GM12878 (cell line): ENCODE measurements at regions not wholly inside any gene's neighbourhood (a gene's known extent, or its start where the extent isn't known, plus 50 kb on each side); places are given as distances from the start of the nearest gene placed in this dataset.

ENCODE experiments used
- ATAC-seq: fragments of 200-7000 bp; cut with Tn5 transposase; 3 replicates; pipeline ENCODE4 v1.9.1; 2020; ENCODE audit warnings: mild to moderate bottlenecking, moderate library complexity
- BruUV-seq: library from RNA; stranded (reverse); fragments of 400-500 nt; replicated peaks from 2 replicates; lab custom pipeline; 2021; lab: Mats Ljungman, UMichigan
- CTCF ChIA-PET: fragments of 300-600 bp; sonication (Branson Sonifier 250); formaldehyde crosslinking; extraction: SDS; loops from one replicate; lab custom pipeline; 2021; ENCODE audit warnings: inconsistent platforms; lab: Yijun Ruan, JAX
- POLR2A ChIA-PET: fragments of 350-600 bp; formaldehyde crosslinking; extraction: SDS; loops from one replicate; lab custom pipeline; 2021; ENCODE audit warnings: inconsistent platforms; lab: Charles Lee
- RAD21 ChIA-PET: fragments of 300-600 bp; sonication (Branson Sonifier 250); formaldehyde crosslinking; loops from one replicate; lab custom pipeline; 2023; ENCODE audit warnings: antibody characterized with exemption; ENCODE audit not compliant: unreplicated experiment; lab: Charles Lee
- SMC1A ChIA-PET: fragments of 300-600 bp; sonication (Branson Sonifier 250); formaldehyde crosslinking; loops from one replicate; lab custom pipeline; 2023; ENCODE audit not compliant: unreplicated experiment, uncharacterized antibody; lab: Charles Lee
- DNase-seq: peaks from one replicate; pipeline ENCODE4 v3.0.0-alpha.2; 2011; ENCODE audit warnings: low read depth, low spot score
- FAIRE-seq: peaks from 3 replicates; lab custom pipeline; 2011; peaks lifted over from hg19 to GRCh38; lab: Jason Lieb, UNC
- H2AFZ ChIP-seq: 2 replicates; pipeline ENCODE4 v1.6.0; 2011; ENCODE audit warnings: low read depth, low read length, control low read depth; ENCODE audit not compliant: control insufficient read depth
- H3K27ac ChIP-seq: 2 replicates; pipeline ENCODE4 v1.5.1; 2011; ENCODE audit warnings: control low read depth; ENCODE audit not compliant: control insufficient read depth, insufficient read depth
- H3K27me3 ChIP-seq, 2 experiments: replicated peaks in 1 of 2; 2 replicates each; pipeline versions ENCODE4 v1.6.0 to v1.6.1; 2011; ENCODE audit warnings: low read length in 1 of 2; ENCODE audit not compliant: control insufficient read depth in 2 of 2, insufficient read depth in 2 of 2
- H3K36me3 ChIP-seq, 2 experiments: 2 replicates each; pipeline ENCODE4 v1.5.1; 2011; ENCODE audit warnings: low read length in 1 of 2; ENCODE audit not compliant: control insufficient read depth in 2 of 2, insufficient read depth in 2 of 2
- H3K4me1 ChIP-seq: 2 replicates; pipeline ENCODE4 v1.6.1; 2011; ENCODE audit warnings: mild to moderate bottlenecking, low read length, moderate library complexity, mixed read lengths; ENCODE audit not compliant: control insufficient read depth, insufficient read depth
- H3K4me2 ChIP-seq: 2 replicates; pipeline ENCODE4 v1.6.0; 2011; ENCODE audit warnings: control low read depth; ENCODE audit not compliant: control insufficient read depth, insufficient read depth
- H3K4me3 ChIP-seq: fragments of 200-600 bp; sonication (generic); 2 replicates; pipeline ENCODE4 v1.5.1; 2016
- H3K79me2 ChIP-seq: 2 replicates; pipeline ENCODE4 v1.6.0; 2011; ENCODE audit warnings: low read length; ENCODE audit not compliant: control insufficient read depth, insufficient read depth
- H3K9ac ChIP-seq: 2 replicates; pipeline ENCODE4 v1.8.0; 2011; ENCODE audit warnings: low read length, control low read depth, mixed read lengths; ENCODE audit not compliant: control insufficient read depth, insufficient read depth
- H3K9me3 ChIP-seq: replicated peaks from 3 replicates; pipeline ENCODE4 v1.5.1; 2011; ENCODE audit warnings: mild to moderate bottlenecking, low read length; ENCODE audit not compliant: control insufficient read depth, insufficient read depth
- H4K20me1 ChIP-seq: 2 replicates; pipeline ENCODE4 v1.6.0; 2011; ENCODE audit not compliant: control insufficient read depth, insufficient read depth
- BRCA1 ChIP-seq: IDR thresholded peaks from 2 replicates; pipeline ENCODE4 v1.6.1; 2011; ENCODE audit warnings: low read depth, low read length, improper control_type of control experiment
- CTCF ChIP-seq, 3 experiments: IDR thresholded peaks in 2 of 3; conservative IDR thresholded peaks in 1 of 3; 2 replicates each; pipeline ENCODE4 v1.5.1; 2011; ENCODE audit warnings: low read depth in 3 of 3, low read length in 3 of 3, mild to moderate bottlenecking in 3 of 3, control low read depth in 2 of 3, moderate library complexity in 2 of 3, inconsistent platforms in 1 of 3, mixed read lengths in 1 of 3; ENCODE audit not compliant: control insufficient read depth in 2 of 3, insufficient read depth in 1 of 3; ENCODE audit errors: extremely low read depth in 1 of 3
- DPF2 ChIP-seq: fragments of 450-650 bp; IDR thresholded peaks from 2 replicates; pipeline ENCODE4 v1.6.1; 2017; ENCODE audit warnings: mild to moderate bottlenecking
- E2F4 ChIP-seq: IDR thresholded peaks from 2 replicates; pipeline ENCODE4 v1.6.1; 2012; ENCODE audit warnings: low read depth, low read length, improper control_type of control experiment
- E2F8 ChIP-seq: fragments of 450-650 bp; IDR thresholded peaks from 2 replicates; pipeline ENCODE4 v1.6.1; 2018; ENCODE audit warnings: mild to moderate bottlenecking, low read depth, moderate library complexity; ENCODE audit not compliant: partially characterized antibody
- HDAC2 ChIP-seq: fragments of 200-600 bp; sonication (generic); IDR thresholded peaks from 2 replicates; pipeline ENCODE4 v1.6.1; 2017
- IKZF1 ChIP-seq: fragments of 450-650 bp; conservative IDR thresholded peaks from 2 replicates; pipeline ENCODE4 v1.6.1; 2017; ENCODE audit warnings: antibody characterized with exemption, mild to moderate bottlenecking
- MTA2 ChIP-seq: fragments of 450-650 bp; IDR thresholded peaks from 2 replicates; pipeline ENCODE4 v1.6.1; 2016; ENCODE audit warnings: low read depth, mild to moderate bottlenecking, moderate library complexity
- RUNX3 ChIP-seq: IDR thresholded peaks from 2 replicates; pipeline ENCODE4 v1.6.1; 2012; ENCODE audit warnings: low read length, inconsistent platforms
- SPI1 ChIP-seq: IDR thresholded peaks from 2 replicates; pipeline ENCODE4 v1.6.1; 2011; ENCODE audit warnings: low read depth, mild to moderate bottlenecking, low read length, moderate library complexity, borderline replicate concordance; ENCODE audit not compliant: insufficient read depth
- SUPT20H ChIP-seq: IDR thresholded peaks from 2 replicates; pipeline ENCODE4 v1.6.1; 2011; ENCODE audit warnings: low read depth, mild to moderate bottlenecking, low read length, moderate library complexity, borderline replicate concordance; ENCODE audit not compliant: control insufficient read depth
- WGBS: methylation state at CpG from one replicate; pipeline ENCODE4 v1.1.6; 2016; ENCODE audit warnings: low lambda C conversion rate; ENCODE audit not compliant: insufficient replicate concordance, insufficient coverage; ENCODE audit errors: missing lambda C conversion rate; 5-methylcytosine and 5-hydroxymethylcytosine counted together
- in situ Hi-C: fragments of 300-500 bp; cut with MboI; formaldehyde crosslinking; loops from 9 replicates; pipeline ENCODE4 v1.14.3; 2018; ENCODE audit warnings: mixed read lengths
- intact Hi-C: fragments of 100-400 bp; cut with micrococcal nuclease; formaldehyde crosslinking; loops from one replicate; pipeline ENCODE4 v1.14.2; 2022; ENCODE audit not compliant: unreplicated experiment
- TF ChIP-seq, protein P1 (sequence below): IDR thresholded peaks from 2 replicates; pipeline ENCODE4 v1.6.1; 2012; ENCODE audit warnings: low read length, inconsistent platforms
- TF ChIP-seq, protein P2 (sequence below): IDR thresholded peaks from 2 replicates; pipeline ENCODE4 v1.6.1; 2012; ENCODE audit warnings: low read depth, low read length, improper control_type of control experiment

DNA sequence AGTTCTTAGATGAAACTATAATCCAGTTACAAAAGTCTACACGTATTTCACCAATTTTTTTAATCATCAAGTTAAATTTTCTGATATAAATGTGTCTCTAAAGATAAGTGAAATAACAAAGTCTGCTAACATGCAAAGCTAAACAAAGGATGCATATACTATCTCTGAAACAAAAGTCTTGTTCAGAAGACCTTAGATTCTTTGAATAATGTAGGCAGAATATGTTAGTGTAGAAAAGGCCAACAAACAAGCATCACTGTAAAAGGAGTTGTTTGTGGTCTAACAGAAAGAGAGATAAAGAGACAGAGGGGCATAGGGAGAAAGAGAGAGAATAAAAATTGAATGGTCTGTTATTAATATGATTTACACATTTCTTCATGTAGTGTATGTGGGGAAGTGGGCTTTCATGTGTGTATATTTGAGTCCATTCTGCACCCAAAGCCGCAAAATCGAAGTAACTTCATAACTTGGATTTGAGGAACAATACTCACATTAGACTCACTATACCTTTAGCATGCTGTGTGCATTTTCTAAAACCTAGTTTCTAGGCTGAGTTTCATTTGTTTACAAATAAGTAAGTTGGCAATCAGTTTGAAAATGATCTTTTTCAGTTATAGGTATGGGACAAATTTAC is 734.8 kb upstream of the REG3G start (continued):
- TF ChIP-seq, protein P1, sequence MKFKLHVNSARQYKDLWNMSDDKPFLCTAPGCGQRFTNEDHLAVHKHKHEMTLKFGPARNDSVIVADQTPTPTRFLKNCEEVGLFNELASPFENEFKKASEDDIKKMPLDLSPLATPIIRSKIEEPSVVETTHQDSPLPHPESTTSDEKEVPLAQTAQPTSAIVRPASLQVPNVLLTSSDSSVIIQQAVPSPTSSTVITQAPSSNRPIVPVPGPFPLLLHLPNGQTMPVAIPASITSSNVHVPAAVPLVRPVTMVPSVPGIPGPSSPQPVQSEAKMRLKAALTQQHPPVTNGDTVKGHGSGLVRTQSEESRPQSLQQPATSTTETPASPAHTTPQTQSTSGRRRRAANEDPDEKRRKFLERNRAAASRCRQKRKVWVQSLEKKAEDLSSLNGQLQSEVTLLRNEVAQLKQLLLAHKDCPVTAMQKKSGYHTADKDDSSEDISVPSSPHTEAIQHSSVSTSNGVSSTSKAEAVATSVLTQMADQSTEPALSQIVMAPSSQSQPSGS = no peak

GRCh38 chr2:78293768-78294167 is 731.7 kb upstream of the REG3G start:
- no peak overlapping the region for H2AFZ ChIP-seq
- ChIA-PET CTCF (interaction anchor here (0.7 to 0.8 kb wide), 2 partner anchors 13 to 19 kb away, joined by 3 read pairs; no protein-coding TSS in a partner anchor), POLR2A (no interaction called here), RAD21 (interaction anchor here (1.2 to 1.3 kb wide), 3 partner anchors 12 to 69 kb away, joined by 3 to 6 read pairs (median 4); no protein-coding TSS in a partner anchor), SMC1A (interaction anchor here (0.7 to 2.7 kb wide), 9 partner anchors 10 to 214 kb away, joined by 3 to 15 read pairs (median 4); no protein-coding TSS in a partner anchor)
- H3K4me1 ChIP-seq = no peaks in the 10 kb centered on the region
- H3K9me3 ChIP-seq = no peaks in the 10 kb centered on the region
- DNase-seq = no peak
- no peaks in the 10 kb centered on the region for H3K79me2 ChIP-seq
- no peaks in the 10 kb centered on the region for H3K36me3 ChIP-seq
- peak; percentile 81 for ATAC-seq
- no TSS peak for BruUV-seq
- in situ Hi-C loops = no loop called here
- H3K9ac ChIP-seq = no peak overlapping the region
- no peak overlapping the region for H3K4me3 ChIP-seq
- H4K20me1 ChIP-seq = no peaks in the 10 kb centered on the region
- intact Hi-C loops = no loop called here
- no peak overlapping the region for H3K27ac ChIP-seq
- H3K4me2 ChIP-seq = no peak overlapping the region
- H3K27me3 ChIP-seq = no peaks in the 10 kb centered on the region
- WGBS = 36% methylated on average over 1 of the region's 1 CpG
- no peak for FAIRE-seq
- TF ChIP-seq BRCA1 (no peak), E2F4 (no peak), SPI1 (peak; percentile 48; the same call in 1 of the 2 replicates), IKZF1 (0 out of 2 replicates have a peak, but pooled peaks have one; percentile 25), DPF2 (0 out of 2 replicates have a peak, but pooled peaks have one; percentile 35), RUNX3 (no peak), CTCF (IDR thresholded peaks at IDR 0.05 in 2 of 3, conservative IDR thresholded peaks at IDR 0.05 in 1 of 3; ENCODE audit: control insufficient read depth in 2 of 3, extremely low read depth in 1 of 3, insufficient read depth in 1 of 3, low read depth in 3 of 3, low read length in 3 of 3) (no peak), MTA2 (0 out of 2 replicates have a peak, but pooled peaks have one; percentile 20), E2F8 (no peak), SUPT20H (no peak), HDAC2 (no peak)
- TF ChIP-seq, protein P2, sequence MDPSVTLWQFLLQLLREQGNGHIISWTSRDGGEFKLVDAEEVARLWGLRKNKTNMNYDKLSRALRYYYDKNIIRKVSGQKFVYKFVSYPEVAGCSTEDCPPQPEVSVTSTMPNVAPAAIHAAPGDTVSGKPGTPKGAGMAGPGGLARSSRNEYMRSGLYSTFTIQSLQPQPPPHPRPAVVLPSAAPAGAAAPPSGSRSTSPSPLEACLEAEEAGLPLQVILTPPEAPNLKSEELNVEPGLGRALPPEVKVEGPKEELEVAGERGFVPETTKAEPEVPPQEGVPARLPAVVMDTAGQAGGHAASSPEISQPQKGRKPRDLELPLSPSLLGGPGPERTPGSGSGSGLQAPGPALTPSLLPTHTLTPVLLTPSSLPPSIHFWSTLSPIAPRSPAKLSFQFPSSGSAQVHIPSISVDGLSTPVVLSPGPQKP = no peak
